Stimulated activated naive CD8-positive, alpha-beta T cell treated with anti-CD3 and anti-CD28 coated beads, Interleukin-15, Interleukin-2, amounts not matched to agents 100 ng/mL and 50 ng/mL, for 24 hours (primary cell): ENCODE measurements at regions not wholly inside any gene's neighbourhood (a gene's known extent, or its start where the extent isn't known, plus 50 kb on each side); places are given as distances from the start of the nearest gene placed in this dataset.

Experiments used
- H3K27ac Mint-ChIP-seq: one replicate; pipeline ENCODE4 v1.8.0; 2021; ENCODE audit warnings: mild to moderate bottlenecking, mixed read lengths
- H3K27me3 Mint-ChIP-seq: one replicate; pipeline ENCODE4 v1.8.0; 2021; ENCODE audit warnings: mixed read lengths
- H3K36me3 Mint-ChIP-seq: one replicate; pipeline ENCODE4 v1.8.0; 2021; ENCODE audit warnings: low read depth, mixed read lengths
- H3K4me1 Mint-ChIP-seq: one replicate; pipeline ENCODE4 v1.8.0; 2021; ENCODE audit warnings: low read depth, mixed read lengths
- H3K4me3 Mint-ChIP-seq: one replicate; pipeline ENCODE4 v1.8.0; 2021; ENCODE audit warnings: mild to moderate bottlenecking, mixed read lengths
- H3K9me3 Mint-ChIP-seq: one replicate; pipeline ENCODE4 v1.8.0; 2021; ENCODE audit warnings: mixed read lengths

- Mint-ChIP-seq H3K36me3 (no peaks in the 10 kb centered on the region), H3K4me3 (no peak overlapping the region), H3K27me3 (no peaks in the 10 kb centered on the region), H3K4me1 (no peaks in the 10 kb centered on the region), H3K9me3 (peaks cover 4% of the 10 kb centered on the region), H3K27ac (no peak overlapping the region)
Observed at GRCh38 chr2:172373766-172374165, 53.6 kb upstream of the ITGA6 start.

GRCh38 chr2:172374318-172375240 is 52.8 kb upstream of the ITGA6 start:
- H3K9me3 Mint-ChIP-seq: peaks cover 4% of the 10 kb centered on the region
- H3K27me3 Mint-ChIP-seq: no peaks in the 10 kb centered on the region
- no peak overlapping the region for H3K4me3 Mint-ChIP-seq
- H3K27ac Mint-ChIP-seq: no peak overlapping the region
- H3K4me1 Mint-ChIP-seq: no peaks in the 10 kb centered on the region
- H3K36me3 Mint-ChIP-seq: peaks cover 3% of the 10 kb centered on the region

GRCh38 chr2:172375251-172375650 is 52.1 kb upstream of the ITGA6 start:
- peaks cover 4% of the 10 kb centered on the region for H3K9me3 Mint-ChIP-seq
- no peaks in the 10 kb centered on the region for H3K27me3 Mint-ChIP-seq
- peaks cover 4% of the 10 kb centered on the region for H3K36me3 Mint-ChIP-seq
- no peaks in the 10 kb centered on the region for H3K4me1 Mint-ChIP-seq
- no peak overlapping the region for H3K4me3 Mint-ChIP-seq
- no peak overlapping the region for H3K27ac Mint-ChIP-seq

- no peaks in the 10 kb centered on the region for H3K27me3 Mint-ChIP-seq
- H3K27ac Mint-ChIP-seq: no peak overlapping the region
- H3K4me1 Mint-ChIP-seq: no peaks in the 10 kb centered on the region
- peaks cover 4% of the 10 kb centered on the region for H3K36me3 Mint-ChIP-seq
- peaks cover 4% of the 10 kb centered on the region for H3K9me3 Mint-ChIP-seq
- no peak overlapping the region for H3K4me3 Mint-ChIP-seq
Observed at GRCh38 chr2:172376016-172376415, 51.4 kb upstream of the ITGA6 start.

- no peak overlapping the region for H3K27ac Mint-ChIP-seq
- H3K36me3 Mint-ChIP-seq: peaks cover 4% of the 10 kb centered on the region
- no peaks in the 10 kb centered on the region for H3K4me1 Mint-ChIP-seq
- H3K9me3 Mint-ChIP-seq: peaks cover 4% of the 10 kb centered on the region
- no peak overlapping the region for H3K4me3 Mint-ChIP-seq
- no peaks in the 10 kb centered on the region for H3K27me3 Mint-ChIP-seq
Observed at GRCh38 chr2:172376505-172377125, 50.8 kb upstream of the ITGA6 start.

- Mint-ChIP-seq H3K36me3 (peaks cover 4% of the 10 kb centered on the region), H3K9me3 (peaks cover 4% of the 10 kb centered on the region), H3K4me3 (no peak overlapping the region), H3K4me1 (no peaks in the 10 kb centered on the region), H3K27ac (no peak overlapping the region), H3K27me3 (no peaks in the 10 kb centered on the region)
Observed at GRCh38 chr2:172377408-172377807, 50.0 kb upstream of the ITGA6 start.
